GM12864 (cell line): ENCODE measurements at regions not wholly inside any gene's neighbourhood (a gene's known extent, or its start where the extent isn't known, plus 50 kb on each side); places are given as distances from the start of the nearest gene placed in this dataset.

Source experiments
- DNase-seq: peaks from one replicate; pipeline ENCODE4 v3.0.0-alpha.2; 2011; ENCODE audit warnings: low read depth
- H3K4me3 ChIP-seq: 2 replicates; pipeline ENCODE4 v1.5.1; 2011; ENCODE audit warnings: mild to moderate bottlenecking, low read depth, low read length, control low read depth
- TF ChIP-seq, protein P1 (sequence below): IDR thresholded peaks from 2 replicates; pipeline ENCODE4 v1.5.1; 2011; ENCODE audit warnings: low read depth, mild to moderate bottlenecking, moderate library complexity, low read length, control low read depth, inconsistent platforms; ENCODE audit errors: missing control alignments

DNA sequence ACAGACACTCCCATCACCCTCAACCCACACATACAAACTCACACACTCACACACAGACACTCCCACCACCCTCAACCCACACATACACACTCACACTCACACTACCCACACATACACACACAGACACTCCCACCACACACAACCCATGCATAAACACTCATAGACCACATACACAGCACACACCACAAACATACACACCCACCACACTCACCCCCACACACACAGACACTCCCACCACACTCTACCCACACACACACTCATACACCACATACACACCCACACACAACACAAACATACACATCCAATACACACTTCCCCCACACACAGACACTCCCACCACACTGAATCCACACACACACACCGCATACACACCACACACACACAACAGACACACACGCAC lies 521.2 kb downstream of the TCERG1L start:
- TF ChIP-seq, protein P1, sequence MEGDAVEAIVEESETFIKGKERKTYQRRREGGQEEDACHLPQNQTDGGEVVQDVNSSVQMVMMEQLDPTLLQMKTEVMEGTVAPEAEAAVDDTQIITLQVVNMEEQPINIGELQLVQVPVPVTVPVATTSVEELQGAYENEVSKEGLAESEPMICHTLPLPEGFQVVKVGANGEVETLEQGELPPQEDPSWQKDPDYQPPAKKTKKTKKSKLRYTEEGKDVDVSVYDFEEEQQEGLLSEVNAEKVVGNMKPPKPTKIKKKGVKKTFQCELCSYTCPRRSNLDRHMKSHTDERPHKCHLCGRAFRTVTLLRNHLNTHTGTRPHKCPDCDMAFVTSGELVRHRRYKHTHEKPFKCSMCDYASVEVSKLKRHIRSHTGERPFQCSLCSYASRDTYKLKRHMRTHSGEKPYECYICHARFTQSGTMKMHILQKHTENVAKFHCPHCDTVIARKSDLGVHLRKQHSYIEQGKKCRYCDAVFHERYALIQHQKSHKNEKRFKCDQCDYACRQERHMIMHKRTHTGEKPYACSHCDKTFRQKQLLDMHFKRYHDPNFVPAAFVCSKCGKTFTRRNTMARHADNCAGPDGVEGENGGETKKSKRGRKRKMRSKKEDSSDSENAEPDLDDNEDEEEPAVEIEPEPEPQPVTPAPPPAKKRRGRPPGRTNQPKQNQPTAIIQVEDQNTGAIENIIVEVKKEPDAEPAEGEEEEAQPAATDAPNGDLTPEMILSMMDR = no peak
- DNase-seq = no peak
- H3K4me3 ChIP-seq = no peak overlapping the region

DNA sequence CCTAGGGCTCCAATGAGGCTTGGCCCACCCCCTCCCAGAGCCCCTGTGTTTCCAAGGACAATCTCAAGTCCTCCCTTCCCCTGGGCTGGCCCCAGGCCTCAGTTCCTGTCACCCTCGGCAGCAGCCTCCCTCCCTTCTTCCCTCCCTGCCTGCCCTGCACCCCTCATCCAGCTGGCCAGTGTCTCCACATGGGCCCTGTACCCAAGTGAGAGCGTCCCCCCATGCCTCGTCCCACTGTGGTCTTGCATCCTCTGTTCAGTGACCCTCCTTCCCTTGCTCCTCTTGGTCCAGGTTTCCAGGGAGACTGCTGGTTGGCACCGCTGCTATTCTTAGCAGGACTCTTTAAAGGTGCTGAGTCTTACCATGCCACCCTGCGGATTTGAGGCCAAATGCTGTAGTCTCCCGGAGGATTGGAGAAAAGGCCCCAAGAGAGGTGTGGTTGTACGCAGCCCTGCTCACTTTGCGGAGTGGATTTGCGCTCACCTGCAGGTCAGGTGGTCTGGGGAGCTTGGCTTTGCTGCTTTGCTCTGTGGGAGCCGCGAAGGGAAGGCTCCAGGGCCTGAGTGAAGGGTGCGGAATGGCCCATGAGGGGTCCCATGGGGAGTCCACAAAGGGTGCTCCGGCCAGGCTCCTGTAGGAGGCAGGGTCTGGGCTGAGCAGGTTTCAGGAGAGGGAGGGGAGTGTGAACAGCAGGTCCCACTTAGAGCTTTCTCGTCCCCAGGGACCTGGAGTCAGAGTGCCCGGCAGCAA lies 519.2 kb downstream of the TCERG1L start:
- DNase-seq = no peak
- TF ChIP-seq, protein P1 = no peak
- no peak overlapping the region for H3K4me3 ChIP-seq

DNA sequence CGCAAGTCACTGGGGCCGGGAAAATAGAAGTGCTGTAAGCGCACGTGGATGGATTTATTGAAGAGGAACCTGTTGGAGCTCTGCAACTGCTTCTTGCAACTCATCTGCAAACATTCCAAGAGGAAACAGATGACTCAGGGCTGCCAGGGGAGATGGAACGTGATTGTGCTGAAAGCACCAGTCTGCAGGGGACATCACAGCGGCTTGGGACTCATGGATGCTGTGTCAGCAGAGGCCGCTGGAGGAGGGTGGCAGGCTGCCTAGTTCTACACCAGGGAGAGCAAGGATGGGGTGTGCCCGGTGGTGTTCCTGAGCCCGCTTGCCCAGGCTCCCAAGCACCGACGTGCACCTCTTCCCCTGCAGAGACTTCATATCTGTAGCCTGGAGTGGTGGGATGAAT lies 515.7 kb downstream of the TCERG1L start:
- H3K4me3 ChIP-seq = no peak overlapping the region
- DNase-seq = no peak
- TF ChIP-seq, protein P1 = no peak

DNA sequence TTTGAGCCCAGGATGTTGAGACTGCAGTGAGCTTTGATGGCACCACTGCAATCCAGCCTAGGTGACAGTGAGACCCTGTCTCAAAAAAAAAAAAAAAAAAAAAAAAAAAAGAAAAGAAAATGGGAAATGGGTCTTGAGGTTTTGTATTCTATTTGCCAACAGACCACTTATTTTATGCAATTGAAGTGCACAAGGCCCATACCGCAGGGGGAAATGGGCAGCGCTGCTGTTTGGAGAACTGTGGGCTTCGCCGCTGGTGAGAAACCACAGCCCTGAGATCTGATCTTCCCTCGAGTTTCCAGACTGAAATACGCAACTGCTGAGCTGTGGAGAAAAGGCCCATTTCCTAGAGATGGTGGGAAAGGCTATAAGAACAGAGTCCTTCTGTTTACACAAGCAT lies 512.0 kb downstream of the TCERG1L start:
- H3K4me3 ChIP-seq = no peak overlapping the region
- TF ChIP-seq, protein P1 = no peak
- DNase-seq = no peak

DNA sequence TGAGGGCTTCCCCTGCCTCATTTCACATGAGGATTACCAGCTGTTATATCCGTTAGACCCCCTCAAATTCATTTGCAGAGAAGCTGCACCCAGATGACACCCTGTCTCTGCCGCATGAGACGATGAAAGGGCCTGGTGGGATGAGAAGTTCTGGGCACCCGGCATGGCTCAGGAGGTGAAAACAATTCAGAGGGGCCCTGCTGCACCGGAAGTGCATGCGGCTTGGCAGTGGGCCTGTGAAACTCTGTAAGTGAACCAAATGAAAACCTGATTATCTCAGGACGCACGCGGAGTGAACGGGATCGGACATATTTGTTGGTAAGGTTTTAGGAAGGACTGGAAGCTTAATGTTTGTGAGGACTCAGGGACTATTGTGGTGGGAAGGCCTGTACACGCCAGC lies 511.2 kb downstream of the TCERG1L start:
- TF ChIP-seq, protein P1 = no peak
- DNase-seq = no peak
- no peak overlapping the region for H3K4me3 ChIP-seq

DNA sequence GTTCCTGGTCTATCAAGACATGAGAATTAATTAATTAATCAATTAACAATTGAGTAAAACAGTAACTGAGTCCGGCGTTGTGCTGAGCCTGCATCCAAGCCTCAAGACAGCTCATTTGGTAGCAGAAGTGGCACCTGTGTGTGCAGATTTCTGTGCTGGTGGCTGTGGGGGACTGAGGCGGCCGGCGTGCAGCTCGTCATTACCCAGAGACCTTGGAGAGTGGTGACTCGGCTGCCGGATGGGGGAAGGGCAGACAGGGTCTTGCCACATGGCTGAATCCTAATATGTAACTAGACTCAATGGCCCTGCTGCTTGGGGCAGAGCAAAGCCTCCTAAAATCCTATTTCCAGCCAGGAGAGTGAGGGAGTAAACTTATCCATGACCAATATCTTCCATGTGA lies 510.2 kb downstream of the TCERG1L start:
- DNase-seq = no peak
- no peak overlapping the region for H3K4me3 ChIP-seq
- TF ChIP-seq, protein P1 = no peak

DNA sequence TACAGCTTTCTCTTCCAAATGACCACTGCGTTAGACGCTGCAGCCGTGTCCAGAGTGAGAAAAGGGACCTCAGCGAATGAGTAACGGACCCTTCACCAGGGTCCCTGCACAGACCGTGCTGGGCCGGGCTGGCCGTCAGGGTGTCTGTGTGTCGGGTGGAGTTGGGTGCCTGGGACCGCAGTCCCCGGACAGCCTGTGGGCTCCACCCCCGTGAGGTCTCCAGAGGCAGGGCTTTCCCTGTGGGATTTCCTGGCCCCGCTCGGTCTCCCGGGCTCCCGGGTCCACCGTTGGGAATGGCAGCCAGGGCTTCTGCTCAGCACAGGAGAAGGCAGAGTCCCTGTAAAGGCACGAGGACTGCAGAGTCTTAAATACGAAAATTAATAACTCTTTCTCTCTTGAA lies 509.7 kb downstream of the TCERG1L start:
- H3K4me3 ChIP-seq = no peak overlapping the region
- TF ChIP-seq, protein P1 = no peak
- DNase-seq = no peak
